ENCODE measurements at regions not wholly inside any gene's neighbourhood (a gene's known extent, or its start where the extent isn't known, plus 50 kb on each side); places are given as distances from the start of the nearest gene placed in this dataset.
"Not testable (repeated sequence)": the region's sequence is repeated elsewhere in the genome, so short reads cannot be mapped to it uniquely, and the experiment has no call there.

GRCh38 chr21:28336314-28336713 lies 656.4 kb downstream of the LTN1 start:
- ATAC-seq: no peak

- no peak for ATAC-seq
These were observed 658.3 kb downstream of the LTN1 start for GRCh38 chr21:28334407-28334806.

GRCh38 chr21:28333578-28334075 lies 659.0 kb downstream of the LTN1 start:
- ATAC-seq: no peak

GRCh38 chr21:28332796-28333195 lies 659.9 kb downstream of the LTN1 start:
- no peak for ATAC-seq

GRCh38 chr21:28325618-28326017 lies 667.1 kb downstream of the LTN1 start:
- no peak for ATAC-seq

- ATAC-seq: no peak
These were observed 668.0 kb downstream of the LTN1 start for GRCh38 chr21:28324690-28325089.

GRCh38 chr21:28317177-28317950 lies 675.3 kb downstream of the LTN1 start:
- ATAC-seq: no peak

- ATAC-seq: no peak
These were observed 681.1 kb downstream of the LTN1 start for GRCh38 chr21:28311411-28312190.

GRCh38 chr21:28310711-28311110 lies 682.0 kb downstream of the LTN1 start:
- no peak for ATAC-seq

- ATAC-seq: no peak
These were observed 682.4 kb downstream of the LTN1 start for GRCh38 chr21:28310171-28310685.

GRCh38 chr21:28309596-28309995 lies 683.1 kb downstream of the LTN1 start:
- ATAC-seq: no peak

GRCh38 chr21:28308516-28308915 lies 684.2 kb downstream of the LTN1 start:
- no peak for ATAC-seq

- no peak for ATAC-seq
These were observed 692.7 kb downstream of the LTN1 start for GRCh38 chr21:28299946-28300345.

GRCh38 chr21:28298251-28298672 lies 694.4 kb downstream of the LTN1 start:
- ATAC-seq: no peak

GRCh38 chr21:28294051-28294450 lies 698.6 kb downstream of the LTN1 start:
- ATAC-seq: no peak

- peak; percentile 54 for ATAC-seq
These were observed 708.8 kb downstream of the LTN1 start for GRCh38 chr21:28283641-28284490.

GRCh38 chr21:28282833-28283232 lies 709.8 kb downstream of the LTN1 start:
- no peak for ATAC-seq

GRCh38 chr21:28281357-28281756 lies 711.3 kb downstream of the LTN1 start:
- not testable (repeated sequence) for ATAC-seq

- no peak for ATAC-seq
These were observed 712.1 kb downstream of the LTN1 start for GRCh38 chr21:28280611-28281010.

GRCh38 chr21:28277324-28277723 lies 715.4 kb downstream of the LTN1 start:
- no peak for ATAC-seq

- no peak for ATAC-seq
These were observed 720.2 kb downstream of the LTN1 start for GRCh38 chr21:28272272-28272992.

GRCh38 chr21:28269173-28269572 lies 723.5 kb downstream of the LTN1 start:
- no peak for ATAC-seq

Measured in esophagus mucosa (tissue), 1 donor.